ENCODE measurements at regions not wholly inside any gene's neighbourhood (a gene's known extent, or its start where the extent isn't known, plus 50 kb on each side); places are given as distances from the start of the nearest gene placed in this dataset.

DNA sequence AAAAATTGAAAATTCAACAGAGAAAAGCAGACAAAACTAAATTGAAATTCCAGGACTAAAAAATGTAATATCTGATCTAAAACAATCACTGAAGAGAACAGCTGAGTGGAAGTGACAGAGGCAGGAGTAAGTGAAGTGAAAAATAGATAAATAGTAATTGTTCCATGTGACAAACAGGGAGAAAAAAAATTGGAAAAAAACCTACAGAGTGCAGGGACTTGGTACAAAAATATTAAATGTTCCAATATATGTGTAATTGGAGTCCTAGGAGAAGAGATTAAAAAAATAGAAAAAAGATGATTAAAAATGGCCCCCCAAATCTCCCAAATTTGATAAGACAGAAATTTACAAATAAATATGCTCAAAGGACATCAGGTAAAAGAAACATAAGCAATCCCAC lies 63.4 kb upstream of the NAMPT start:
- Histone ChIP-seq H3K27ac (peak overlapping the region in 3 of 8 donors; percentile 71 to 92 (median 88)), H3K9me3 (peaks cover 0 to 30% (median 17%) of the 10 kb centered on the region in 8 donors), H3K4me3 (no peak overlapping the region), H3K4me1 (peaks cover 0 to 27% (median 12%) of the 10 kb centered on the region in 6 donors), H3K36me3 (no peaks in the 10 kb centered on the region), H3K27me3 (replicated peaks in 1 of 7) (peaks cover 0 to 3% (median 0%) of the 10 kb centered on the region in 7 donors)
- intact Hi-C loops (cut with DNase I; ENCODE audit: low total_unique reads) = no loop called here
- DNase-seq = no peak
- TF ChIP-seq POLR2AphosphoS5 (IDR thresholded peaks at IDR 0.05) (no peak), POLR2A (IDR thresholded peaks at IDR 0.05) (no peak)
- TF ChIP-seq, protein P1, sequence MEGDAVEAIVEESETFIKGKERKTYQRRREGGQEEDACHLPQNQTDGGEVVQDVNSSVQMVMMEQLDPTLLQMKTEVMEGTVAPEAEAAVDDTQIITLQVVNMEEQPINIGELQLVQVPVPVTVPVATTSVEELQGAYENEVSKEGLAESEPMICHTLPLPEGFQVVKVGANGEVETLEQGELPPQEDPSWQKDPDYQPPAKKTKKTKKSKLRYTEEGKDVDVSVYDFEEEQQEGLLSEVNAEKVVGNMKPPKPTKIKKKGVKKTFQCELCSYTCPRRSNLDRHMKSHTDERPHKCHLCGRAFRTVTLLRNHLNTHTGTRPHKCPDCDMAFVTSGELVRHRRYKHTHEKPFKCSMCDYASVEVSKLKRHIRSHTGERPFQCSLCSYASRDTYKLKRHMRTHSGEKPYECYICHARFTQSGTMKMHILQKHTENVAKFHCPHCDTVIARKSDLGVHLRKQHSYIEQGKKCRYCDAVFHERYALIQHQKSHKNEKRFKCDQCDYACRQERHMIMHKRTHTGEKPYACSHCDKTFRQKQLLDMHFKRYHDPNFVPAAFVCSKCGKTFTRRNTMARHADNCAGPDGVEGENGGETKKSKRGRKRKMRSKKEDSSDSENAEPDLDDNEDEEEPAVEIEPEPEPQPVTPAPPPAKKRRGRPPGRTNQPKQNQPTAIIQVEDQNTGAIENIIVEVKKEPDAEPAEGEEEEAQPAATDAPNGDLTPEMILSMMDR (IDR thresholded peaks at IDR 0.05 in 8 of 11, conservative IDR thresholded peaks at IDR 0.05 in 3 of 11) = no peak

DNA sequence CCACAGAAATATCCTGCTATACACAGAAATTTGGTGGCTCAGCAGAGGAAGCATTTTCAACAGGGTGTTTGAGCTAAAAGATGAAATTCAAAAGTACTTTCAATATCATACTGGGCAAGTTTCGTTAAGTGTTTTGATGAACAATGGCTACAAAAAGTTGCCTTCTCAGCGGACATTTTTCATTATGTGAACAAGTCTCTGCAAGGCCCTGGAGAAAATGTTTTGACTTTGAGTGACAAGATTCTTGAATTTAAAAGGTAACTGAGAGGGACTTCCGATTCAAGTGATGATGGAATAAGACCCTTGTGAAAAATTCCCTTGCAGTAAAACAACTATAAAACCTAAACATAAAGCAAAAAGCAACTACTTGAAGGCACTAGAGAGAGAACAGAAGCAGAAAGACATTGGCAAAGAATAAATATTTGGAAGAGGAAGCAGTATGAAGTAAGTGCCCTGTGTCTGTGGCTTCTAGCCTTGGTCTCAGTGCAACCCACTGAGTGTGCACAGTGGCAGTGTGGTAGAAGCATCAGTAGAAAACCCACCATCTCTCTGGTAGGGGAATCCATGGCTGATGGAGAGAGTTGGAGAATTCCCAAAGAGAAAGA lies 62.5 kb upstream of the NAMPT start:
- H3K27me3 ChIP-seq (replicated peaks in 1 of 7) = peaks cover 0 to 3% (median 0%) of the 10 kb centered on the region in 7 donors
- intact Hi-C loops (cut with DNase I; ENCODE audit: low total_unique reads) = no loop called here
- peaks cover 0 to 27% (median 12%) of the 10 kb centered on the region in 6 donors for H3K4me1 ChIP-seq
- no peaks in the 10 kb centered on the region for H3K36me3 ChIP-seq
- H3K9me3 ChIP-seq = peaks cover 3 to 39% (median 26%) of the 10 kb centered on the region in 8 donors
- TF ChIP-seq POLR2AphosphoS5 (IDR thresholded peaks at IDR 0.05) = peak in 1 of 3 donors; percentile 58
- TF ChIP-seq, protein P1 (IDR thresholded peaks at IDR 0.05 in 8 of 11, conservative IDR thresholded peaks at IDR 0.05 in 3 of 11) = no peak
- no peak for TF ChIP-seq POLR2A (IDR thresholded peaks at IDR 0.05)
- peak overlapping the region in 7 of 8 donors; percentile 58 to 92 (median 76) for H3K27ac ChIP-seq
- 66 to 89% (median 75%) methylated on average over 3 of the region's 3 CpGs for WGBS, 5 donors
- DNase-seq = no peak
- H3K4me3 ChIP-seq = peak overlapping the region in 1 of 8 donors; percentile 55

DNA sequence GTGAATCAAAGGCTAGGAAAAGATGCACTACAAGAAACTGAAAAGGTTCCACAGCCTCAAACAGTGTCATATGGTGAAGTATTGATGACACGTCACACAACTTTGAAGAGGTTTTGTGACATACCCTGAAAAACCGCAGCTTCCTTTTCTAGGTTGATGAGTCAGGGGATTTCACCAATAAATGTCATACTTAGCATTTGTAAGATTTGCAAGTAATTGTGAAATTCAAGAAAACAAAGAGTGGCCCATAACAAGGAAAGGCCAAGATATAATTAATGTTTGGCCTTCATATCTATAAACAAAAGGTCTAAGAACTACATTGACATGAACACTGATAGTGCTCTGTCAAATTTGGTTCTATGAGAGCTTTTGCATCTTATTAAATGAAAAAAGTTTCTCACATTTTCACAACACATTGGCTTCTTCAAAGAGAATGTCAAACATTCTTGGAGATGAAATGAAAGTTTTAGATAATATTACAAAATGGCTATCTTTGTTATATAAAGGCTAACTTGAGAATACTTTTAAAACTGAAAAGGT lies 62.0 kb upstream of the NAMPT start:
- no peak for DNase-seq
- Histone ChIP-seq H3K27me3 (replicated peaks in 1 of 7) (peaks cover 0 to 3% (median 0%) of the 10 kb centered on the region in 7 donors), H3K27ac (peak overlapping the region in 7 of 8 donors; percentile 62 to 92 (median 76)), H3K4me1 (peaks cover 0 to 27% (median 12%) of the 10 kb centered on the region in 6 donors), H3K36me3 (no peaks in the 10 kb centered on the region), H3K4me3 (peak overlapping the region in 1 of 8 donors; percentile 55), H3K9me3 (peaks cover 3 to 45% (median 32%) of the 10 kb centered on the region in 8 donors)
- intact Hi-C loops (cut with DNase I; ENCODE audit: low total_unique reads) = no loop called here
- WGBS, 5 donors = 21 to 44% (median 34%) methylated on average over 2 of the region's 2 CpGs
- no peak for TF ChIP-seq POLR2A (IDR thresholded peaks at IDR 0.05)
- TF ChIP-seq POLR2AphosphoS5 (IDR thresholded peaks at IDR 0.05) = peak in 1 of 3 donors; percentile 74

GRCh38 chr7:106346167-106346677 lies 61.4 kb upstream of the NAMPT start:
- WGBS, 5 donors = 80 to 93% (median 84%) methylated on average over 2 of the region's 2 CpGs
- intact Hi-C loops (cut with DNase I; ENCODE audit: low total_unique reads) = no loop called here
- H3K27ac ChIP-seq = peak overlapping the region in 7 of 8 donors; percentile 62 to 92 (median 76)

More at GRCh38 chr7:106346167-106346677, 61.4 kb upstream of the NAMPT start:
- peaks cover 0 to 3% (median 0%) of the 10 kb centered on the region in 7 donors for H3K27me3 ChIP-seq (replicated peaks in 1 of 7)
- peaks cover 3 to 50% (median 37%) of the 10 kb centered on the region in 8 donors for H3K9me3 ChIP-seq
- TF ChIP-seq POLR2A (IDR thresholded peaks at IDR 0.05) = no peak
- TF ChIP-seq POLR2AphosphoS5 (IDR thresholded peaks at IDR 0.05) = no peak
- TF ChIP-seq, protein P1 (IDR thresholded peaks at IDR 0.05 in 8 of 11, conservative IDR thresholded peaks at IDR 0.05 in 3 of 11) = no peak
- DNase-seq = no peak
- peaks cover 0 to 27% (median 12%) of the 10 kb centered on the region in 6 donors for H3K4me1 ChIP-seq
- H3K36me3 ChIP-seq = no peaks in the 10 kb centered on the region
- peak overlapping the region in 1 of 8 donors; percentile 55 for H3K4me3 ChIP-seq

Data from spleen (tissue), 11 donors.